ENCODE measurements at regions not wholly inside any gene's neighbourhood (a gene's known extent, or its start where the extent isn't known, plus 50 kb on each side); places are given as distances from the start of the nearest gene placed in this dataset.

DNA sequence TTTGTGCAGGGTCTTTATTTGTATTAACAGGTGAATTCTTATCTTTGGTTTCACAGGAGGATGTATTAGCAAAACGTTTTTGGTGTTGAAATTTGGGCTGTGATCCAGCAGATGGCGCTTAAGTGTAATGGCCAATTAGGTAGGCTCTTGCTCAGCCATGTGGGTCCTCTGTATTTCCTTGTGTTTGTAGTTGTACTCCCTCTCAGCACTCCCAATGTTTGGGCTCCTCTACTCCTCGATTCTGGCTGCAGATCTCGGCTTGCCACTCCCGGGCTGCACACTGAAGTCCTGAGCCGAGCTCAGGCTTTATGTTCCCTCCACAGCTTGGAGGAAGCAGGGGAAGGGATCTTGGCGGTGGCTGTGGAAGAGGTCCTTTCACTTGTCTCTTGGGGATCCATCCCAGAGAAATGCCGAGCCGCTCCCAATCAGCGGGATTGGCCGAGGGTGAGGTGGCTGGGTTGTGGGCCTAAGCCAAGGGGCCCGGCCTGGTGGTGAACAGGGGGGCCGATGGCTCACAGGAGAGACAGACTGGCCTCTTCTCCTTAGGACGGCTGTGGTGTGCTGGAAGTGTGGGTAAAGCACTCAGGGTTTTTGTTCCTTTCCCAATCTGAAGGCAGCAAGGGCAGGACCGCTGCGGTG, 133.7 kb downstream of the AEBP2 start:
- no peak for DNase-seq (ENCODE audit: low read depth in 2 of 2)

DNA sequence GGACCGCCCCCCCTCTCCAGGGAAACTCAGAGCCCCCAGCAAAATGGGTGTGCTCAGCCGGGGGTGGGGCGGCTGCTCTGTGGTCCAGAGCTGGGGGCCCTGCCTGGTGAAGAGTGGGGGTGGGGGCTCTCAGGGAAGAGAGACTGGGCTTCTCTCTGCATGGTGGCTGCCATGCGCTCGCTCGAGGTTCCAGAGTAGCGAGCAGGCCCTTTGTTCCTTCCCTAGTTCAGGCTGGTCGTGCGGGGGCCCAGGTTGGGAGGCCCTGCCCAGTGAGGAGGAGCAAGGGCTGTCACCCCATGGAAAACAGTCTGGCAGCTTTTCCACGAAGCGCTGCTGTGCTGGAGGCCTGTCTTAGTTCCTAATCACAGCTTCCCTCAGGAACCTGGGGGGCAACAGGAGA, 134.6 kb downstream of the AEBP2 start:
- DNase-seq (ENCODE audit: low read depth in 2 of 2), result no peak

DNA sequence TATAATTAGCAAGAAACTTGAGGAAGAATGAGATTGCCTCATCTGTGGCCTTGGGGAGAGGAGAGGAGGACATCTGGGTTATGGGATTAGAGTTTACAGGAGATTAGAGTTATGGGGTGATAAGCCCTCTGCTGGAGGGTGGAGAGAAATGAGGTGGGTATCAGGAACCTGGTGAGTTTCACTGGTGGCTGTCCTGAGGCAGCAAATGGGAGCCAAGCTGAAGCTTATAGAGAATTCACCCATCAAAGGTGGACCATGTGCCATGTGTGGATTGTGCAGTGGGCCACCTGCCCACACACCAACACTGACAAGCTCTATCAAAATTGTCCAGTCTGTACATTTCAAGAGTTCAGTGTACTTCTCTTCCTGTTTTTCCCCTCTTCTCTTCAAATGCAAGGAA, 135.3 kb downstream of the AEBP2 start:
- no peak for DNase-seq (ENCODE audit: low read depth in 2 of 2)

DNA sequence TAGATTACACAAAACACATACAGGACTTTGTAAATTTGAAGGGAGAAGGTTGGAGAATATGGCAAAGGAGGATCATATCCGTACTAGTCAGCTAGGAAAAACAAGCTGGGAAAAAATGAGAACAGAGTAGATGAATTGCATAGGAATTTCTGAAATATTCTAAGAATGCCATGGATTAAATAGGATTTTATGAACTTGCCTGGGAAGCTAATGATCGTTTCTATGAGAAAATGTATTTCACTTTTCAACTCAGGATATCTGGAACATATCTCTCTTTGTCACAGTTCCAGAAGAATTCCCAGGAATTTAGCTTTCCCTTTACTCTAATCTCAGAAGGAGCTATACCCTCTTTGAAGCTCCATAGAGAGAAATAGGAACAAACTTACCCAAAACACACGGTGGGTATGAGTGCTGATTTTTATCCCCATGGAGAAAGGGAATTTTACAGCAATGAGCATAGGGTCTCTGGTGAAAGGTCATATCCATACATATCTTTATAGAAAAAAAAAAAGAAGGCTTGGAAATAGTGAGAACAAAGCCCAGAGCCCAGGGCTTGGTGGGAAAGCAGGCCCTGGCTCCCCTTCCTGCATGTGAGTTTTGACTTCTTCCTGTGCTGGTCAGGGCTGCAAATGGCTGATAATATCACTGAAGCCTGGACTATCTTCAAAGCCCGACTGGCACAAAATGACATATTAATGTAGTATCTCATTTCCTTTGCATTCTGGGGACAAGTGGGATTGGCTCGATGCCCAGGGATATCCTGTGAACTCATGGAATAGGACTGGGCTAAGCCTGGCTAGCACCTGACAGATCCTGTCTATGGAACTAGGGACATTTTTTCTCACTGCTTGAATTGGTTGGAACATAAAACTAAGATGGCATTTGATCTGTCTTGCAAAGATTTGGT, 136.3 kb downstream of the AEBP2 start:
- DNase-seq (ENCODE audit: low read depth in 2 of 2), result no peak

DNA sequence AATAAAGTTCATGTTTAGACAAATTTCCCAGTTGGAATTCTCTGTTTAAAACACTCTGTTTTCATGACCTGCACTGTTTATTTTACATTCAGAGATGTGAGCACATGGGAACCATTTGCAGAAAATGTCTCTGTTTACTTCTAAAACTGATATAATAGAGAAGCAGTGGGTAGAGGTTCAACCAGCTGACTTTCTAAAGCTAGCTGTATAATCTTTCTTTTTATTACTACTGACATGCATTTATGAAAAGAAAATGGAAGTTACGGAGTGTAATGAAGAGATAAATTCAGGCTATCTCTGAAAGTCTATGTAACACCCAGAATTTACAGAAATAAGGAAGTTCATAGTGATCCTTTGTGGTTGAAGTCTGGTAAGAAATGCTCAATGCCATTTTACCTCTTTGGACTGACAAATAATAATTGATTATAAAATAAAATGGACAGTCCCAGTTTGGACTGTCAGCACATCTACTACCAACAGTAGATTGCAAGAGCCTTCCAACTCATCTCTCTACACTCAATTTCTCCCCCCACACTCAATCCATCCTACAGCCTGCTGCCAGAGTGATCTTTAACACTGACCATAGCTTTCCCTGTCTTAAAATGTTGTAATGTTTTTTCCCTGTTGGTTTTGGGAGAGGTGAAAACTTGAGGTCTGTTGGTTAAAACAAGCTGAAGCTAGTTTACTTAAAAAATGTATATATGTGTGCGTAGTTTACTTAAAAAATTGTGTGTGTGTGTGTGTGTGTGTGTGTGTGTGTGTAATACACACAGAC, 137.4 kb downstream of the AEBP2 start:
- DNase-seq (ENCODE audit: low read depth in 2 of 2), result no peak

DNA sequence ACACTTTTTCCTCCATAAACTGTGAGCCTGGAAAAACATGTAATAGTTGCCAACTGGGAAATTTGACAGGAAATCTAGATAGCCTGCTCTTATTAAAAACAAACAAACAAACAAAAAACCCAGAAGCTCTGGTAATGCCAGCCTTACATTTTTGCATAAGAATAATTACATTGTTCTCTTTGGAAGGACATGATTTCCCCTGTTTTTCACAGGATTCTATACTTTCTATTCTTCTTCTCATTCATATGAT, 137.9 kb downstream of the AEBP2 start:
- DNase-seq (ENCODE audit: low read depth in 2 of 2), result no peak

DNA sequence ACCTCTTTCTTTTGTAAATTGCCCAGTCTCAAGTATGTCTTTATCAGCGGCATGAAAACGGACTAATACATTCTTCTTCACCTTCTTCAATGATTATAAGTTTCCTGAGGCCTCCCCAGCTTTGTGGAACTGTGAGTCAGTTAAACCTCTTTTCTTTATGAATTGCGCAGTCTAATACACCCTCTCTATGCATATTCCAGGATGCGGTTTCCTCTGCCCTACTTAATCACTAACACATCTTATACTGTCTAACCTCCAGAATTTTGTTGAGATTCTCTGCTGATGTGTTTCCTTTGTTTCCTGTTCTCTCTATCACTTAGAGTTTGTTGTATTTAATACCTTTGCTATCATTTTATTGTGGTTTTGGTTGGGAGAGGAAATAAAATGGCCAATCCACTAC, 145.4 kb downstream of the AEBP2 start:
- no peak for DNase-seq (ENCODE audit: low read depth in 2 of 2)

DNA sequence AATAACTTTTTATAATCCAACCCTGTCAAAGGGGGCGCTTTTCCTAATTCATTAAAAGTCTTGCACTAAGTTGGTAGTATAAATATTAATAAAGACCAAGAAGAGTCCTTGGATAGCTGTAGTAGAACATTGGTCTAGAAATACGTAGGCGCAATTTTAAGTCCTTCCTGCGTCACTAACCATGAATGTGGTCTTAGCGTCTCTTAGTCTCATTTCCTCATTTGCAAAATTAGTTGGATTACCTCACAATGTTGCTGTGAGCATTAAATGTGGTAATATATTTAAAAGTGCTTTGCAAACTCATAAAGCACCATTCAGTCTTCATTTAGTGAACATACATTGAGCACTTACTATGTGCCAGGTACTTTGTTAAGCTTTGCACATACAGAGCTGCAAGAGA, 149.7 kb downstream of the AEBP2 start:
- no peak for DNase-seq (ENCODE audit: low read depth in 2 of 2)

DNA sequence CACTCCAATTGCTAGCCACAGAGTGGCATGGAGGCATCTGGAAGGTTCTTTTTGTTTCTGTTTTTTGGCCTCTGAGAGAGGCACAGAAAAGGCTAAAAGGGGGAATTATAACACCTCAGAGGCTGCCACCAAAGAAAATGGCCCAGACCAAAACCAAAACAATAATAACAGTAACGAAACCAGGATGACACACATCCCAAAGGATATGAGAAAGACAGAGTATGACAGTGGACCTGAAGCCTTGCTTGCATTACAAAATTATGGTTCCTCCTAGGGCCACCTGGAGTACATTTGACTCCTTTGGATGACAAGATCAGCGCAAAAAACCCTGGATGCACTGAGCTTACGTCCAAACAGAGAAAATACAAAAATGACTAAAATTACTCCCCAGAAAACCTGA, 152.7 kb downstream of the AEBP2 start:
- DNase-seq (ENCODE audit: low read depth in 2 of 2), result no peak

DNA sequence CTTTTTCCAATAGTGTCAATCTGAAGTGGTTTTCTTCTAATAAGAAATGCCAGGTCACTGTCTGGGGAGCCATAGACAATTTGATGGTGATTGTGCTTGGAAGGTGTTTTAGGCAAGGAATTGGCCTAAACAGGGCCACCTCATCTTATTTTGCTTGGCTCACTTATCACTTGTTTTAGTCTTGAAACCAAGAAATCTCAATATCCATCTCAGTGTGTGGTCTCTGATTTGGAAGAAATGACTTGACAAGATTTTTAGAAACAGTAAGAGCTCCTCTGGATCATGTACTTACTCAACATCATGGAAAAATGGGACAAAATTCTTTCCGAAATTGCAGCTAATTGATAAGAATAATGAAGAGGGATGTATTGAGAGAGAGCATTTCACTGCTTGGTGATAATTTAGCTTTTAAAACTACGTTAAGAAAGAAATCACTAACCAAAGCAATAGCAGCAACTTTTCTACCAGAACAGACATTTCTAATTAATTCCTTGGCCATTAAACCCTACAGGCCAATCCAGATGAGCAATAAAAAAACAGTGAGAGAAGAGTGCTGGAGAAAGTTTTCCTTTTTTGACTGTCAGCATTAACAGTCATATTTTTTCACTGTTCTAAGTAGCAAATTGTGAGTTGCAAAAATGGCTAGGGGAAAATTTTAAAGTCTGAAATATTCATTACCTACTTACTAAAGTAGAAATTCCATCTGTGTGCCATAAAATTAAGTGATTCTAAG, 157.3 kb downstream of the AEBP2 start:
- no peak for DNase-seq (ENCODE audit: low read depth in 2 of 2)

DNA sequence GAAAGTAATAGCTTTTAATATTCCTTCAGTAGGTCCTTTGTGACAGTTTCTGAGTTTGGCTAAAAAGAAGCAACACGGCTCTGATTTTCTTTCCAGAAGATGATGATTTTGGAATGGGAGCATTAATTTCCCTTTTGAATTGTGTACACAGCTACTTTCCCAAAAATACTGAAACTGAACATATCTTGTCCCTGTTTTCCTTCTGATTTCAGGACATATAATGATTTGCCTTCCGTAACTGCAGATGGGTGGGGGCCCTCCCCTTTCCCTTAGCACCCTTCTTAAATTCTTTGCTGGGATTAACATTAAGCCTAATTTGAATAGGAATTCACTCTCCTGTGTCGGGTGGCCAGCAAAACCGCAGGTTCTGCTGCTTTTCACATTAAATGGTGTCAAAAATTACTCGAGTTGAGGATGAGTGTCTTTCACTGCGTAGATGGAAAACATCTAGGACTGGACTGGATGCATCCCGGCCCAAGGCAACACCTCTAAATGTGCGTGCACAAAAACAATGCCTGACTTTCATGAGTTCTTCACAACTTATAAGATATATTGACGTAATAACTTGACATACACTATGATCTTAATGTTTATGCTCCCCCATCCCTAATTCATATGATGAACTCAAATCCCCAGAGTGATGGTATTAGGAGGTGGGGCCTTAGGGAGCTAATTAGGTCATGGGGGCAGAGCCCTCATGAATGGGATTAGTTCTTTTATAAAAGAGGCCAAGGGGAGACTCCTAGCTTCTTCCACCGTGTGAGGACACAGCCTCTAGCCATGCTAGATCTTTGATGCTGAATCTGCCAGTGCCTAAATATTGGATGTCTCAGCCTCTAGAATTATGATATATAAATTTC, 158.1 kb downstream of the AEBP2 start:
- no peak for DNase-seq (ENCODE audit: low read depth in 2 of 2)

DNA sequence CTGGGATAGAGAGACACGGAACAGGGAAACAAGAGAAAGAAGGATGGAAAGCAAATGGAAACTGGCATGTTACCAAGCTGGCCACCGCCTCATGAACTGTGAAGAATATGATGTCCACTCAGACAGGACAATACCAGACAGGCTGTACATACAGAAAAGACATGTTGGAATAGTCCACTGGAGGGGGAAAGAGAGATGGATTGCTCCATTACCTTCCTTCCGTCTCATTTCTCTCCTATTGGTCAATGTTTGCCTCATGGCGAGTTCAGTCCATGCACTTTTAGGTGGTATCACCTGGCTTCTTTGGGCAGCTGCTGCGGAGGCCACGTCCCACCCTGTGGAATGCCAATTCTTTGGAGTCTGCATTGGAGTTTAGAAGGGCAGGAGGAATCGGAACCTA, 166.4 kb downstream of the AEBP2 start:
- DNase-seq (ENCODE audit: low read depth in 2 of 2), result no peak

DNA sequence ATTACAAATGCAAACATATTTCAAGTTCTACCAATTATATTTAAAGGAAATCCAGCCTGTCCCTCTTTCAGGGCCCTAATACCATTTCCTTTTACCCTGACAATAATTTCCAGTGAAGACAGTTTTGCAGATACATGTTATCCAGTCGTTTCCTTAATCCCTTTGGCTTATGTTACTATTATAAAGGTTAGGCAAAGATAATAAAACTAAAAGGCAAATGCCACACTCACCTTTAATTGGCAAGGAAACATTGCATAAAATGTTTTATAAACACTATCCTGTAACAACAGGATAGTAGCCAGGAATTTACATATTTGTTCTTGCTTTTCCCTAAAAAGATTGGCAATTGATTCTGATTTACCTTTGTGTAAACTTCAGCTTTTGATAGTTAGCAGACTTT, 168.7 kb downstream of the AEBP2 start:
- no peak for DNase-seq (ENCODE audit: low read depth in 2 of 2)

DNA sequence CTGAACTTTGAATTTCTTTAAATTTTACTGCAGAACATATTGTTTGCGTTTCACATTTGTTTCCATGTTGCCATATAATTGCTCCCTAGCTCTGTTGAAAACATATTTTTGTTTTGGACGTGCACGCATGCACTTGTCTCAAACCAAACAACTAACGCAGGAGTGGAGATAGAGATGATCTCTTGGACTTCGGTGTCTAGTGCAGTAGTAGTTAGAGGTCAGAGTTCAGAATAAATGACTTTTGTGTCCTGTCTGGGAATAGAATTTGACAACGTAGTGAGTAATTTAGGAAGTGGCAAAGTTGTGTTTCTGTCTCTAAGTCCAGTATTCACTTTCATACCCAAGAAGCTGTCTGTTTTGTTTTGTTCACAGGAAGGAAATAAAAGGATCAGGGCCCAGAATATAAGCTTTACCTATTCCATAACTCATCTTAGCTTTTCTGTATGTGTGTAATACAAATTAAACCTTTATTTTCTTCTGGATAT, 173.8 kb downstream of the AEBP2 start:
- DNase-seq (ENCODE audit: low read depth in 2 of 2), result no peak

DNA sequence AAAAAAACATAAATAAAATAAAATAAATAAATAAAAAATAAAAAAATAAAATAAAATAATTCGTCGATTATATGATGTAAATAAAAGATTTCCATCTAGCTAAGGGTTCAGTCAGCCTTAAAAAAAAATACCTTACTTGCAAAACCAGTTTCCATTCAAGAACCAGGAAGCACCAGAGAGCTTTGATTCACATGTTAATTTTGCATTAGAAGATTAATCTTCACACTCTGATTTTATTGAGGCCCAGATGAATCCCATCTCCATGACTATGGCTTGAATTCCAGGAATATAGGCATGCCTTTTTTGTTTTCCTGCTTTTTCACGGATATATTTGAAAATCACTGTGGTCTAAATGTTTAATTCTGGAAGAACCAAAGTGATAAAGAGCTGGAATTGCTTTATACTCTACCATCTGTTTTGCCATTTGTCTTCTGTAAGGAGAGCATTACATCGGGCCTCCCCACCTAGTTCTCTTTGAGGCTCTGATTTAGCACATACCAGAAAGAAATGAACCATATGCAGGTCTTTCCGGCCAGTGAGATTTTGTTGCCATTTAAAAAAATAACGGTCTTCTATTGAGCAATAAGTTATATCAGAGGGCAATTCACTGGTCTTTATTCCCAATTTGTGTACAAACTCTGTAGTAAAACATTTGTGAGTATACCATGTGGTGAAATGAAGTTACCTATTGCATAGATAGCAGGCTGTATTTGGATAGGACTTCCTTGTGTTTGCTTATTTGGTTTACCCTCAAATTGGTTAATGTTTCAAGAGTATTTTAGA, 175.5 kb downstream of the AEBP2 start:
- DNase-seq (ENCODE audit: low read depth in 2 of 2), result no peak

DNA sequence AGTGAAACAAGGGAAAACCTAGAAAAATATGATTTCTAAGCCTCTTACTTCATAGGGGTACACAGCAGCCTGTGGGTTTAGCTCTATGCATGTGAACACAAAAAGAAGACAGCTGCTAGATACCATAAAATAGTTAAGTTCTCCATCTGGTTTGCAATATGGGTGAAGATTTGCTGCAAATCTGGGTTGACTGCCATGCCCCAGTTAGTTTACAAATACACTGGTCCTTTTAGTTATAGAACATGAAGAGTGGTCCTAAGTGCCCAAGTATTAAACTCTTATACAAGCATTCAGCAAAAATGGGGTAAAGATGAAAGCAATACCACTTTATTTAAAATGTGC, 176.1 kb downstream of the AEBP2 start:
- DNase-seq (ENCODE audit: low read depth in 2 of 2), result no peak

DNA sequence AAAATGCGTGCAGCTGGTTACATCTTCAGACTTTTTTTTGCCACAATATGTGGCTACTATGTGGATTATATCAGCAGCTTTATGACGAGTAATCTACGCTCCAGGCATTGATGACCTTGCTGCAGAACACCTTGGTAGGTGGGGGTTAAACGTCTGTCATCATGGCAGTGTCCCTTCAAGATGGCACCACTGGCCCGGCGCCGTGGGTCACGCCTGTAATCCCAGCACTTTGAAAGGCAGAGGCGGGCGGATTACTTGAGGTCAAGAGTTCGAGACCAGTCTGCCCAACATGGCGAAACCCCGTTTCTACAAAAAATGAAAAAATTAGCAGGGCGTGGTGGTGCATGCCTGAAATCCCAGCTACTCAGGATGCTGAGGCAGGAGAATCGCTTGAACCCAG, 177.5 kb downstream of the AEBP2 start:
- no peak for DNase-seq (ENCODE audit: low read depth in 2 of 2)

DNA sequence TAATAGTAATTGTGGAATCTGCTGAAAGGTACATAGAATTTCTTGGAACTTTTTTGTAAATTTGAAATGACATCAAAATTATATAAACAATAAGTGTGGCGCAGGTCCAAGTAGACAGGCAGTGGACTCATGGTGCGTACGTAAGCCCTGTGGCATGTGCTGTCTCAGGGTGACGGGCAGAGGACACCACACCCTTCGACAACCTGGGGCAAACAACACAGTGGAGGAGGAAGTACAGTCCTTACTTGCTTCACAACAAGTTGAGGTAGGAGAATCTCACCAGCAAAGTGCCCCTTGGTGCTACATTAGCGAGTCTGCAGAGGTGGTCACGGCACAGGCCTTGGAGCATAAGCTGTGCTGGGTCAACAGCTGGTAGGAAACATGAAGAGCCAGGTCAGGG, 180.9 kb downstream of the AEBP2 start:
- no peak for DNase-seq (ENCODE audit: low read depth in 2 of 2)

DNA sequence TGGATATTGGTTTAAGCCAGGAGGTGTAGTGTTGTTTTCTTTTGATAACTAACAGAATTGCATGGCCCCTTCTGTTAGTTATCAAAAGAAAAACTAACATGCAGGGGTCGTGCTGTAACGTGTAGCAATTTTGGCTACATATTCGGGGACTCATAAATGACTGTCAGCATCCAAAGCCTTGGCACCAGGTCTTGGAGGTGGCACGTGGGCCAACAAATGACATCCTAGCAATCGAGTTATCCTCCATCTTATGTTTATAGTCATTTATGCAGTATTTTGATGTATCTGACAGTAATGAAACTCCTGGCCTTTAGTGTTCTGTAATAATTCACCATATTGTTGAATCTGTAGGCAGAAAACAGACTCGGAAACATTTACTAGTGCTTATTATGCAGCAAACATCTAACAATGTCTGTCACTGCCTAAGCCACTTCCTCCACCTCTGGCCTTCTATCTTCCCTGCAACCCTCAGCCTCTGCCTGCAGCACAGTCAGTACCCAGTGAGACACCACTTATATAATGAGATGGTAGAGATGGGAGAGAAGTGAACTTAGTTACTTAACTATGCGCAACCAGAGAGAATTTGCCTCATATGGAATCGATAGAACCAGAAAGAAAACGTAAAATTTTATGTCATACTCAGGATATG, 184.6 kb downstream of the AEBP2 start:
- DNase-seq (ENCODE audit: low read depth in 2 of 2), result no peak

DNA sequence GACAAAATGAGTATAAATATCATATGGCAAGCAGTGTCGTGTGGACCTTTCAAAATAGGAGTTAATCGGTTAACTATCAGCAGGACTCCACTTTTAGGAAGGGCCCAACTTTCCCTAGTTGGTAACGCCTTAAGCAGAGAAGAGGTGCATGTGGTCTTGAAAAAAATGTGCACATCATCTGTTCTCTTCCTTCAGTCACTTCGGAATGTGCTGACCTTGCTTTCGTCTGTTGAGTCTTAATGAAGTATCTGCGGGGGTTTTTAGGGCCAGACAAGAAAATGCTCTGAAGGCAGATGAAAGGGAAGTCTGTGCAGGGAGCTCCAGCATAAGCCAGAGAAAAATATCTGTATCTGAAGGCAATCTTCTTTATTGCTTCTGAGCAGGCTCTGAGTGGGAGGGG, 185.2 kb downstream of the AEBP2 start:
- DNase-seq (ENCODE audit: low read depth in 2 of 2), result no peak
